ENCODE measurements at regions not wholly inside any gene's neighbourhood (a gene's known extent, or its start where the extent isn't known, plus 50 kb on each side); places are given as distances from the start of the nearest gene placed in this dataset.

DNA sequence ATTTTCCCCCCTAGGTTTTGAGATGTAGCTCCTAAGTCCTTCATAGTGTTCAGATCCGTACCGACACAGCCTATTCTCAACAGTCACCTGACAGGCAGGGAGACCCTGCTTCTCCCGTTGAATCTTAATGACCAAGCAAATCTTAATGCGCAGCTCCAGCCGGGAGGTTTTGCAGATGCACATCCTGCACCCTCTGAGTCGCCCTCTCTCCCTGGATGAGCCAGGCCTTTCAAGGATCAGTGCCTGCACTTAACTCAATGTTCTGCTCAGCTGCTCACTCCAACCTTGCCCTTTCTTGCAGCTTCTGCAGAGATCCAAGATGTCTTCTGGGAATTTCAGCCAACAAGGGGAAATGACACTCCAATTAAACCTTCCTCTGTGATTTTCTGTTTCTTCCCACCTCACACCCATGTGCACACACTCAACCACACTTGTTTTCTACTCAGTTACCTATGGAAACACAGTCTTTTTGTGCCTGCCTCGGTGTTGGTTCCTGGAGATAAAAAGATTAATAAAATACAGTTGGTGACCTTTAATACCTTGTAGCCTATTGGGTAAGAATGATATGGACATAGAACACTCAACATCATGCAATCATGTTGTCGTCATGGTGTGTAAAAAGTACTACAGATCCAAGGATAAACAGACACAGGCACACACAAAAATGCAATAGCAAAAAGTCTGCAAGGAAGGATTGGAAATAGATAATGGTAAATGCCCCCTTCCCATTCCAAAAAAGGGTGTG is 76.9 kb upstream of the DYNLRB2 start:
- H3K9me3 ChIP-seq (ENCODE audit: insufficient read depth, low read depth), result no peaks in the 10 kb centered on the region
- H3K4me1 ChIP-seq (replicated peaks; ENCODE audit: insufficient read depth), result no peaks in the 10 kb centered on the region
- H2AFZ ChIP-seq, result no peak overlapping the region
- no peaks in the 10 kb centered on the region for H3K9me2 ChIP-seq (ENCODE audit: insufficient read depth)
- no peak for DNase-seq
- ChIA-PET POLR2A (ENCODE audit: unreplicated experiment) (no interaction called here), CTCF (no interaction called here)
- no peak overlapping the region for H3K27ac ChIP-seq
- no peaks in the 10 kb centered on the region for H3K79me2 ChIP-seq (ENCODE audit: low read depth)
- H3K4me3 ChIP-seq, result no peak overlapping the region
- no peaks in the 10 kb centered on the region for H4K20me1 ChIP-seq (ENCODE audit: insufficient read depth)
- intact Hi-C loops (cut with micrococcal nuclease; ENCODE audit: unreplicated experiment), result no loop called here
- H3F3A ChIP-seq (ENCODE audit: insufficient read depth, low read depth), result no peaks in the 10 kb centered on the region
- H3K27me3 ChIP-seq (ENCODE audit: insufficient read depth, low read depth), result peaks cover 50% of the 10 kb centered on the region
- H3K36me3 ChIP-seq (ENCODE audit: low read depth), result no peaks in the 10 kb centered on the region
- BruUV-seq (replicated peaks), result no TSS peak
- no peak overlapping the region for H3K4me2 ChIP-seq
- TF ChIP-seq, protein P1, sequence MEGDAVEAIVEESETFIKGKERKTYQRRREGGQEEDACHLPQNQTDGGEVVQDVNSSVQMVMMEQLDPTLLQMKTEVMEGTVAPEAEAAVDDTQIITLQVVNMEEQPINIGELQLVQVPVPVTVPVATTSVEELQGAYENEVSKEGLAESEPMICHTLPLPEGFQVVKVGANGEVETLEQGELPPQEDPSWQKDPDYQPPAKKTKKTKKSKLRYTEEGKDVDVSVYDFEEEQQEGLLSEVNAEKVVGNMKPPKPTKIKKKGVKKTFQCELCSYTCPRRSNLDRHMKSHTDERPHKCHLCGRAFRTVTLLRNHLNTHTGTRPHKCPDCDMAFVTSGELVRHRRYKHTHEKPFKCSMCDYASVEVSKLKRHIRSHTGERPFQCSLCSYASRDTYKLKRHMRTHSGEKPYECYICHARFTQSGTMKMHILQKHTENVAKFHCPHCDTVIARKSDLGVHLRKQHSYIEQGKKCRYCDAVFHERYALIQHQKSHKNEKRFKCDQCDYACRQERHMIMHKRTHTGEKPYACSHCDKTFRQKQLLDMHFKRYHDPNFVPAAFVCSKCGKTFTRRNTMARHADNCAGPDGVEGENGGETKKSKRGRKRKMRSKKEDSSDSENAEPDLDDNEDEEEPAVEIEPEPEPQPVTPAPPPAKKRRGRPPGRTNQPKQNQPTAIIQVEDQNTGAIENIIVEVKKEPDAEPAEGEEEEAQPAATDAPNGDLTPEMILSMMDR (conservative IDR thresholded peaks at IDR 0.05), result no peak
- TF ChIP-seq EZH2 (IDR thresholded peaks at IDR 0.05; ENCODE audit: low read depth), result no peak

DNA sequence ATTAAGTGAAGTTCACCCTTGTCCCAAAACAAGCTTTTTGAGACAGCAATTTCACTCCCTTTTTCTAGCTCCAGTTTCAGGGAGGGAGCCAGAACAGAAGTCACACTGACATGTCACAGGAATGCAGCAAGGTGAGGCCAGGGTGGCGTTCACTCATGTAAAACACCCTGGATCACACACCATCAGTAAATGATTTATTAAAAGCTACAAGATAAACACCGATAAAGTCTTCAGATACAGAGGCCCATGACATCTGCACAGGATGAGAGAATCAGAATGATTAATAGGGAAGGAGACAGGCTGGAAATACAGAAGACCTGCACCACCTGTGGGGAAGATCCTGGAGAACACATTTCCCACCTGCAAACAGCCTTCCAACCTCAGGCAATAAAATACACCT is 77.5 kb upstream of the DYNLRB2 start:
- Histone ChIP-seq H3K4me1 (replicated peaks; ENCODE audit: insufficient read depth) (no peaks in the 10 kb centered on the region), H3K79me2 (ENCODE audit: low read depth) (no peaks in the 10 kb centered on the region), H3K27ac (no peak overlapping the region), H3K27me3 (ENCODE audit: insufficient read depth, low read depth) (peaks cover 44% of the 10 kb centered on the region), H2AFZ (no peak overlapping the region), H3K36me3 (ENCODE audit: low read depth) (no peaks in the 10 kb centered on the region), H3F3A (ENCODE audit: insufficient read depth, low read depth) (no peaks in the 10 kb centered on the region), H3K9me2 (ENCODE audit: insufficient read depth) (no peaks in the 10 kb centered on the region), H3K4me3 (no peak overlapping the region), H3K4me2 (no peak overlapping the region), H4K20me1 (ENCODE audit: insufficient read depth) (no peaks in the 10 kb centered on the region), H3K9me3 (ENCODE audit: insufficient read depth, low read depth) (no peaks in the 10 kb centered on the region)
- no peak for TF ChIP-seq EZH2 (IDR thresholded peaks at IDR 0.05; ENCODE audit: low read depth)
- TF ChIP-seq, protein P1 (conservative IDR thresholded peaks at IDR 0.05), result no peak
- no peak for DNase-seq
- CTCF ChIA-PET, result no interaction called here
- BruUV-seq (replicated peaks), result no TSS peak
- POLR2A ChIA-PET (ENCODE audit: unreplicated experiment), result no interaction called here
- intact Hi-C loops (cut with micrococcal nuclease; ENCODE audit: unreplicated experiment), result no loop called here

DNA sequence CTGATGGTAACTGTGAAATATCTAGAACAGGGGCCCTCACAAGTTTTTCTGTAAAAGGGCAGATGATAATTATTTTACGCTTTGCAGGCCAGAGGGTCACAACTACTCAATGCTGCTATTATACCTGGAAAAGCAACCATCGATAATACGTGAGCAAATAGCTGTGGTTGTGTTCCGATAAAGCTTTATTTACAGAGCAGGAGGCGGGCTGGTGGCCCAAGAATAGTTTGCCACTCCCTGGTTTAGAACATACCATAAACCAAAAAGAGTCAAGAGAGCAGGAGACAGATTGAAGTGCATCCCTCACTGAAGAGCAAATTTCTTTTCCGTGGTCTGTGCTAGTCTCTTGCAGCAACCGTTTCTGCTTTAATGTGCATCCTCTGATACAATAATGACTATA is 77.9 kb upstream of the DYNLRB2 start:
- Histone ChIP-seq H3K4me3 (no peak overlapping the region), H3K9me3 (ENCODE audit: insufficient read depth, low read depth) (no peaks in the 10 kb centered on the region), H3K4me1 (replicated peaks; ENCODE audit: insufficient read depth) (no peaks in the 10 kb centered on the region), H3K79me2 (ENCODE audit: low read depth) (no peaks in the 10 kb centered on the region), H3K9me2 (ENCODE audit: insufficient read depth) (no peaks in the 10 kb centered on the region), H3K27me3 (ENCODE audit: insufficient read depth, low read depth) (peaks cover 40% of the 10 kb centered on the region), H4K20me1 (ENCODE audit: insufficient read depth) (no peaks in the 10 kb centered on the region), H2AFZ (no peak overlapping the region), H3F3A (ENCODE audit: insufficient read depth, low read depth) (no peaks in the 10 kb centered on the region), H3K4me2 (no peak overlapping the region), H3K36me3 (ENCODE audit: low read depth) (no peaks in the 10 kb centered on the region), H3K27ac (no peak overlapping the region)
- intact Hi-C loops (cut with micrococcal nuclease; ENCODE audit: unreplicated experiment), result no loop called here
- DNase-seq, result no peak
- ChIA-PET POLR2A (ENCODE audit: unreplicated experiment) (no interaction called here), CTCF (no interaction called here)
- no peak for TF ChIP-seq EZH2 (IDR thresholded peaks at IDR 0.05; ENCODE audit: low read depth)
- TF ChIP-seq, protein P1 (conservative IDR thresholded peaks at IDR 0.05), result no peak
- no TSS peak for BruUV-seq (replicated peaks)

Measured in PC-9 (cell line).